Neural crest cell (in vitro differentiated cells): ENCODE measurements at regions not wholly inside any gene's neighbourhood (a gene's known extent, or its start where the extent isn't known, plus 50 kb on each side); places are given as distances from the start of the nearest gene placed in this dataset.

Experiments used
- DNase-seq: peaks from one replicate; pipeline ENCODE4 v3.0.0; 2021; ENCODE audit warnings: low read depth, mixed read lengths, low spot score
- H3K27ac Mint-ChIP-seq: one replicate; pipeline ENCODE4 v1.8.0; 2021; ENCODE audit warnings: mild to moderate bottlenecking, mixed read lengths; ENCODE audit not compliant: unreplicated experiment
- H3K27me3 Mint-ChIP-seq: 2 replicates; pipeline ENCODE4 v1.8.0; 2021; ENCODE audit warnings: low read depth, mild to moderate bottlenecking, mixed read lengths
- H3K36me3 Mint-ChIP-seq: 2 replicates; pipeline ENCODE4 v1.8.0; 2021; ENCODE audit warnings: low read depth, mild to moderate bottlenecking, mixed read lengths
- H3K4me1 Mint-ChIP-seq: 2 replicates; pipeline ENCODE4 v1.8.0; 2021; ENCODE audit warnings: mixed read lengths
- H3K4me3 Mint-ChIP-seq: one replicate; pipeline ENCODE4 v1.8.0; 2021; ENCODE audit warnings: mild to moderate bottlenecking, mixed read lengths
- H3K9me3 Mint-ChIP-seq: 2 replicates; pipeline ENCODE4 v1.8.0; 2021; ENCODE audit warnings: mixed read lengths
- TF ChIP-seq, protein P1 (sequence below): fragments of 200-600 bp; sonication (generic); conservative IDR thresholded peaks from 2 replicates; pipeline ENCODE4 v1.5.0; 2021; ENCODE audit warnings: antibody characterized with exemption, mild to moderate bottlenecking

- no peaks in the 10 kb centered on the region for H3K4me1 Mint-ChIP-seq
- no peak for DNase-seq
- H3K4me3 Mint-ChIP-seq, result no peak overlapping the region
- TF ChIP-seq, protein P1, sequence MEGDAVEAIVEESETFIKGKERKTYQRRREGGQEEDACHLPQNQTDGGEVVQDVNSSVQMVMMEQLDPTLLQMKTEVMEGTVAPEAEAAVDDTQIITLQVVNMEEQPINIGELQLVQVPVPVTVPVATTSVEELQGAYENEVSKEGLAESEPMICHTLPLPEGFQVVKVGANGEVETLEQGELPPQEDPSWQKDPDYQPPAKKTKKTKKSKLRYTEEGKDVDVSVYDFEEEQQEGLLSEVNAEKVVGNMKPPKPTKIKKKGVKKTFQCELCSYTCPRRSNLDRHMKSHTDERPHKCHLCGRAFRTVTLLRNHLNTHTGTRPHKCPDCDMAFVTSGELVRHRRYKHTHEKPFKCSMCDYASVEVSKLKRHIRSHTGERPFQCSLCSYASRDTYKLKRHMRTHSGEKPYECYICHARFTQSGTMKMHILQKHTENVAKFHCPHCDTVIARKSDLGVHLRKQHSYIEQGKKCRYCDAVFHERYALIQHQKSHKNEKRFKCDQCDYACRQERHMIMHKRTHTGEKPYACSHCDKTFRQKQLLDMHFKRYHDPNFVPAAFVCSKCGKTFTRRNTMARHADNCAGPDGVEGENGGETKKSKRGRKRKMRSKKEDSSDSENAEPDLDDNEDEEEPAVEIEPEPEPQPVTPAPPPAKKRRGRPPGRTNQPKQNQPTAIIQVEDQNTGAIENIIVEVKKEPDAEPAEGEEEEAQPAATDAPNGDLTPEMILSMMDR, result no peak
- no peaks in the 10 kb centered on the region for H3K36me3 Mint-ChIP-seq
- H3K27ac Mint-ChIP-seq, result no peak overlapping the region
- no peaks in the 10 kb centered on the region for H3K9me3 Mint-ChIP-seq
- no peaks in the 10 kb centered on the region for H3K27me3 Mint-ChIP-seq
Observed at GRCh38 chr9:71590362-71590761, 178.0 kb downstream of the CEMIP2 start.

DNA sequence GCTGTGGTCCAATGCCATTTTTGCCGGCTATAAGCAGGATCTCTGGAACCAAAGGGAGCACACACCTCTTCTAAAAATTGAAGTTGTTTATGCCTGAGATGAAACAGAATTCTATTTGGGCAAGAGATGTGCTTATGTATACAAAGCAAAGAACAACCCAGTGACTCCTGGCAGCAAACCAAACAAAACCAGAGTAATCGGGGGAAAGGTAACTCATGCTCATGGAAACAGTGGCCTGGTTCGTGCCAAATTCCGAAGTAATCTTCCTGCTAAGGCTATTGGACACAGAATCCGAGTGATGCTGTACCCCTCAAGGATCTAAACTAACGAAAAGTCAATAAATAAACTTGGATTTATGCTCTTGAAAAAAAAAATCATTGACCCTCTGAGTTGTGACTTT, 178.7 kb downstream of the CEMIP2 start:
- no peaks in the 10 kb centered on the region for H3K36me3 Mint-ChIP-seq
- H3K9me3 Mint-ChIP-seq, result no peaks in the 10 kb centered on the region
- H3K4me3 Mint-ChIP-seq, result no peak overlapping the region
- TF ChIP-seq, protein P1, result no peak
- no peak for DNase-seq
- no peaks in the 10 kb centered on the region for H3K4me1 Mint-ChIP-seq
- no peaks in the 10 kb centered on the region for H3K27me3 Mint-ChIP-seq
- no peak overlapping the region for H3K27ac Mint-ChIP-seq

- no peak overlapping the region for H3K4me3 Mint-ChIP-seq
- no peak for DNase-seq
- TF ChIP-seq, protein P1, result no peak
- no peaks in the 10 kb centered on the region for H3K36me3 Mint-ChIP-seq
- H3K9me3 Mint-ChIP-seq, result no peaks in the 10 kb centered on the region
- H3K27me3 Mint-ChIP-seq, result no peaks in the 10 kb centered on the region
- no peak overlapping the region for H3K27ac Mint-ChIP-seq
- peaks cover 2% of the 10 kb centered on the region for H3K4me1 Mint-ChIP-seq
Observed at GRCh38 chr9:71587576-71588362, 180.5 kb downstream of the CEMIP2 start.

- Mint-ChIP-seq H3K36me3 (no peaks in the 10 kb centered on the region), H3K27me3 (no peaks in the 10 kb centered on the region), H3K27ac (no peak overlapping the region), H3K4me3 (no peak overlapping the region), H3K9me3 (no peaks in the 10 kb centered on the region), H3K4me1 (peaks cover 7% of the 10 kb centered on the region)
- DNase-seq, result no peak
- TF ChIP-seq, protein P1, result no peak
Observed at GRCh38 chr9:71583792-71584191, 184.5 kb downstream of the CEMIP2 start.

- Mint-ChIP-seq H3K4me1 (peaks cover 7% of the 10 kb centered on the region), H3K4me3 (no peak overlapping the region), H3K27me3 (no peaks in the 10 kb centered on the region), H3K27ac (no peak overlapping the region), H3K9me3 (no peaks in the 10 kb centered on the region), H3K36me3 (no peaks in the 10 kb centered on the region)
- TF ChIP-seq, protein P1, result no peak
- DNase-seq, result no peak
Observed at GRCh38 chr9:71582347-71582746, 186.0 kb downstream of the CEMIP2 start.
